Parathyroid adenoma (tissue), 2 donors: ENCODE measurements at regions not wholly inside any gene's neighbourhood (a gene's known extent, or its start where the extent isn't known, plus 50 kb on each side); places are given as distances from the start of the nearest gene placed in this dataset.
"Not testable (repeated sequence)": the region's sequence is repeated elsewhere in the genome, so short reads cannot be mapped to it uniquely, and the experiment has no call there.

Experiments
- H2AFZ ChIP-seq: fragments of 300-600 bp; sonication (generic); one replicate; pipeline ENCODE4 v1.7.0; 2017; ENCODE audit warnings: antibody characterized with exemption, mild to moderate bottlenecking
- H3K27ac ChIP-seq: fragments of 300-600 bp; sonication (generic); one replicate; pipeline ENCODE4 v1.7.0; 2017
- H3K27me3 ChIP-seq: fragments of 300-600 bp; sonication (generic); one replicate; pipeline ENCODE4 v1.7.0; 2017; ENCODE audit warnings: low read length; ENCODE audit not compliant: control insufficient read depth, insufficient read depth
- H3K36me3 ChIP-seq: fragments of 300-600 bp; sonication (generic); one replicate; pipeline ENCODE4 v1.7.0; 2017; ENCODE audit warnings: low read length; ENCODE audit not compliant: control insufficient read depth, insufficient read depth
- H3K4me1 ChIP-seq: fragments of 300-600 bp; sonication (generic); one replicate; pipeline ENCODE4 v1.7.0; 2017; ENCODE audit warnings: control low read depth
- H3K4me2 ChIP-seq: fragments of 300-600 bp; sonication (generic); one replicate; pipeline ENCODE4 v1.7.0; 2017; ENCODE audit warnings: low read length
- H3K4me3 ChIP-seq: fragments of 300-600 bp; sonication (generic); one replicate; pipeline ENCODE4 v1.7.0; 2017; ENCODE audit warnings: low read depth, low read length
- H3K79me2 ChIP-seq: fragments of 300-600 bp; sonication (generic); one replicate; pipeline ENCODE4 v1.7.0; 2017; ENCODE audit warnings: control low read depth
- H3K9ac ChIP-seq: fragments of 300-600 bp; sonication (generic); one replicate; pipeline ENCODE4 v1.7.0; 2017; ENCODE audit warnings: mild to moderate bottlenecking
- H3K9me3 ChIP-seq: fragments of 300-600 bp; sonication (generic); one replicate; pipeline ENCODE4 v1.7.0; 2017; ENCODE audit warnings: low read length; ENCODE audit not compliant: control insufficient read depth
- TF ChIP-seq, protein P1 (sequence below): fragments of 300-600 bp; sonication (generic); IDR thresholded peaks from one replicate; pipeline ENCODE4 v1.7.0; 2017; ENCODE audit warnings: antibody characterized with exemption, mild to moderate bottlenecking
- donor health status: primary hyperparathyroidism.

- H2AFZ ChIP-seq: no peak overlapping the region
- H3K27ac ChIP-seq: no peak overlapping the region
- no peak overlapping the region for H3K4me3 ChIP-seq
- H3K27me3 ChIP-seq: no peaks in the 10 kb centered on the region
- H3K9me3 ChIP-seq: no peaks in the 10 kb centered on the region
- H3K4me1 ChIP-seq: no peaks in the 10 kb centered on the region
- H3K9ac ChIP-seq: no peak overlapping the region
- H3K4me2 ChIP-seq: no peak overlapping the region
- TF ChIP-seq, protein P1, sequence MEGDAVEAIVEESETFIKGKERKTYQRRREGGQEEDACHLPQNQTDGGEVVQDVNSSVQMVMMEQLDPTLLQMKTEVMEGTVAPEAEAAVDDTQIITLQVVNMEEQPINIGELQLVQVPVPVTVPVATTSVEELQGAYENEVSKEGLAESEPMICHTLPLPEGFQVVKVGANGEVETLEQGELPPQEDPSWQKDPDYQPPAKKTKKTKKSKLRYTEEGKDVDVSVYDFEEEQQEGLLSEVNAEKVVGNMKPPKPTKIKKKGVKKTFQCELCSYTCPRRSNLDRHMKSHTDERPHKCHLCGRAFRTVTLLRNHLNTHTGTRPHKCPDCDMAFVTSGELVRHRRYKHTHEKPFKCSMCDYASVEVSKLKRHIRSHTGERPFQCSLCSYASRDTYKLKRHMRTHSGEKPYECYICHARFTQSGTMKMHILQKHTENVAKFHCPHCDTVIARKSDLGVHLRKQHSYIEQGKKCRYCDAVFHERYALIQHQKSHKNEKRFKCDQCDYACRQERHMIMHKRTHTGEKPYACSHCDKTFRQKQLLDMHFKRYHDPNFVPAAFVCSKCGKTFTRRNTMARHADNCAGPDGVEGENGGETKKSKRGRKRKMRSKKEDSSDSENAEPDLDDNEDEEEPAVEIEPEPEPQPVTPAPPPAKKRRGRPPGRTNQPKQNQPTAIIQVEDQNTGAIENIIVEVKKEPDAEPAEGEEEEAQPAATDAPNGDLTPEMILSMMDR: no peak
- no peaks in the 10 kb centered on the region for H3K36me3 ChIP-seq
- H3K79me2 ChIP-seq: no peaks in the 10 kb centered on the region
Observed at GRCh38 chr18:77344786-77345500, 95.3 kb downstream of the GALR1 start.

- Histone ChIP-seq H3K36me3 (no peaks in the 10 kb centered on the region), H2AFZ (no peak overlapping the region), H3K4me3 (no peak overlapping the region), H3K79me2 (no peaks in the 10 kb centered on the region), H3K4me1 (no peaks in the 10 kb centered on the region), H3K4me2 (no peak overlapping the region), H3K9ac (no peak overlapping the region), H3K27me3 (no peaks in the 10 kb centered on the region), H3K27ac (no peak overlapping the region), H3K9me3 (no peaks in the 10 kb centered on the region)
- TF ChIP-seq, protein P1: no peak
Observed at GRCh38 chr18:77346208-77346810, 96.7 kb downstream of the GALR1 start.

GRCh38 chr18:77353349-77353748, 103.7 kb downstream of the GALR1 start:
- H3K27me3 ChIP-seq, H3K36me3 ChIP-seq, H3K9ac ChIP-seq, H3K4me1 ChIP-seq, H3K4me2 ChIP-seq, H3K27ac ChIP-seq, H3K4me3 ChIP-seq, H2AFZ ChIP-seq, H3K79me2 ChIP-seq, H3K9me3 ChIP-seq: not testable (repeated sequence)

GRCh38 chr18:77359561-77360314, 110.1 kb downstream of the GALR1 start:
- Histone ChIP-seq H3K4me1 (no peaks in the 10 kb centered on the region), H3K79me2 (no peaks in the 10 kb centered on the region), H2AFZ (no peak overlapping the region), H3K9ac (no peak overlapping the region), H3K27me3 (no peaks in the 10 kb centered on the region), H3K27ac (no peak overlapping the region), H3K4me3 (no peak overlapping the region), H3K9me3 (no peaks in the 10 kb centered on the region), H3K36me3 (no peaks in the 10 kb centered on the region), H3K4me2 (no peak overlapping the region)
- TF ChIP-seq, protein P1: no peak
